Panc1 (cell line): ENCODE measurements at regions not wholly inside any gene's neighbourhood (a gene's known extent, or its start where the extent isn't known, plus 50 kb on each side); places are given as distances from the start of the nearest gene placed in this dataset.

Experiments
- ATAC-seq: fragments of 200-7000 bp; cut with Tn5 transposase; 2 replicates; pipeline ENCODE4 v1.9.1; 2020; ENCODE audit warnings: mild to moderate bottlenecking, moderate library complexity
- BruUV-seq: library from RNA; stranded (reverse); fragments of 400-500 nt; replicated peaks from 2 replicates; lab custom pipeline; 2021; lab: Mats Ljungman, UMichigan
- CTCF ChIA-PET: fragments of 300-600 bp; sonication (Branson Sonifier 250); formaldehyde crosslinking; loops from one replicate; lab custom pipeline; 2022; ENCODE audit warnings: antibody characterized with exemption; lab: Charles Lee
- POLR2A ChIA-PET: fragments of 300-600 bp; sonication (Branson Sonifier 250); formaldehyde crosslinking; loops from one replicate; lab custom pipeline; 2022; ENCODE audit warnings: antibody characterized with exemption; lab: Charles Lee
- DNase-seq: peaks from one replicate; pipeline ENCODE4 v3.0.0-alpha.2; 2010; ENCODE audit warnings: low read depth, low spot score
- H3K27ac ChIP-seq: 2 replicates; pipeline ENCODE4 v1.5.1; 2011; ENCODE audit warnings: mild to moderate bottlenecking, low read length, inconsistent platforms
- H3K27me3 ChIP-seq: fragments of 200-500 bp; sonication (Bioruptor generic); 2 replicates; pipeline ENCODE4 v1.6.0; 2014; ENCODE audit warnings: low read length, inconsistent platforms; ENCODE audit not compliant: control insufficient read depth, insufficient read depth
- H3K36me3 ChIP-seq: fragments of 200-500 bp; sonication (Bioruptor generic); 2 replicates; pipeline ENCODE4 v1.5.1; 2014; ENCODE audit warnings: inconsistent platforms, mild to moderate bottlenecking, low read length, moderate library complexity; ENCODE audit not compliant: control insufficient read depth, insufficient read depth
- H3K4me1 ChIP-seq: 2 replicates; pipeline ENCODE4 v1.5.1; 2011; ENCODE audit warnings: inconsistent platforms, mild to moderate bottlenecking, low read length, moderate library complexity; ENCODE audit not compliant: control insufficient read depth, insufficient read depth
- H3K4me3 ChIP-seq, 2 experiments: 2 replicates each; pipeline ENCODE4 v1.5.1; 2011 to 2012; ENCODE audit warnings: low read depth in 2 of 2, low read length in 2 of 2, mild to moderate bottlenecking in 2 of 2, inconsistent platforms in 1 of 2, moderate library complexity in 1 of 2
- H3K9me3 ChIP-seq: fragments of 200-500 bp; sonication (Bioruptor generic); 2 replicates; pipeline ENCODE4 v1.5.1; 2014; ENCODE audit warnings: low read depth, mild to moderate bottlenecking, inconsistent platforms, low read length, moderate library complexity; ENCODE audit not compliant: control insufficient read depth, insufficient read depth
- POLR2AphosphoS5 ChIP-seq: IDR thresholded peaks from 2 replicates; pipeline ENCODE4 v1.6.1; 2012; ENCODE audit warnings: mild to moderate bottlenecking, low read depth, low read length, moderate library complexity
- REST ChIP-seq, 2 experiments: IDR thresholded peaks; 2 replicates each; pipeline ENCODE4 v1.6.1; 2011 to 2012; ENCODE audit warnings: low read depth in 2 of 2, control low read depth in 1 of 2, low read length in 1 of 2, mild to moderate bottlenecking in 1 of 2, moderate library complexity in 1 of 2; ENCODE audit not compliant: insufficient read depth in 1 of 2
- SIN3A ChIP-seq: IDR thresholded peaks from 2 replicates; pipeline ENCODE4 v1.6.1; 2012; ENCODE audit warnings: low read depth, mild to moderate bottlenecking, low read length, moderate library complexity, borderline replicate concordance; ENCODE audit not compliant: insufficient read depth
- TCF7L2 ChIP-seq: IDR thresholded peaks from 2 replicates; pipeline ENCODE4 v1.6.1; 2011; ENCODE audit warnings: mild to moderate bottlenecking, low read depth, low read length, inconsistent platforms
- in situ Hi-C: cut with HindIII; loops from 2 replicates; pipeline ENCODE4 v1.10.0; 2016; ENCODE audit warnings: low sequenced_read_pairs, low pct_unique_long_range_greater_than_20kb
- intact Hi-C: fragments of 100-400 bp; cut with micrococcal nuclease; formaldehyde crosslinking; loops from one replicate; pipeline ENCODE4 v1.10.0; 2022; ENCODE audit not compliant: unreplicated experiment
- TF ChIP-seq, protein P1 (sequence below): fragments of 450-650 bp; IDR thresholded peaks from 2 replicates; pipeline ENCODE4 v1.5.1; 2017; ENCODE audit warnings: mild to moderate bottlenecking

DNA sequence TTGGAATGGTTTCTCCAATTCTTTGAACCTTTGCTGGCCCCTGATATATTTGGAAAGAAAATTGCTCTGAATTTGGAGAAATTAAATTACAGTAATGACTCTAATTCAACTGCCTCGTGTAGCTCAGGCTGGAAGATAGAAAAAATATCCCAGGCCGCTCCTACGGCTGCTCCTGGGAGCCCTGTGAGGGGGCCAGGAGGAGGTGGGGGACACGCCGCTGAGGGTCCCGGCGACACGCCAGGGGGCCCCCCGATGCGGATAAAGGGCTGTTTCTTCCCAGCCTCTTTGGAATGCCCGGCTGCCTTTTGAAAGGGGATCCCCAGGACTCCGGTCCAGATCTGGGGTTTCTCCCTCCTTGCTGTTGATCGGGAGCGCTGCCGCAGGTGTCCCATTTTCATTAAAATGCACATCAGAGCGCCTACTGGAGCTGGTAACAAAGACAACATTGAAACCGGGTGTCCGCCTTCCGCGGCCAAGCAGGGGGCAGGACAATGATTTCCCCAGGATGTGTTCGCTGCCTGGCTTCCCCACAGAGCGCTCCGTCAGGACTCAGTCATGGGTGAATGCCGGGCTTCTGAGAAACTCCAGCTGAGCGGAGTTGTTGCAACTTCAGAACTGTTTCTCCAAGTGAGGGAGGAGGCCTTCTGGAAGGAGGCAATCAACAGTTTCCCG lies 200.1 kb upstream of the KBTBD8 start:
- Histone ChIP-seq H3K4me3 (no peak overlapping the region), H3K27me3 (no peaks in the 10 kb centered on the region), H3K36me3 (no peaks in the 10 kb centered on the region), H3K27ac (no peak overlapping the region), H3K4me1 (no peaks in the 10 kb centered on the region), H3K9me3 (no peaks in the 10 kb centered on the region)
- POLR2A ChIA-PET, result no interaction called here
- DNase-seq (no peak), ATAC-seq (no peak)
- in situ Hi-C loops, result no loop called here
- TF ChIP-seq, protein P1, sequence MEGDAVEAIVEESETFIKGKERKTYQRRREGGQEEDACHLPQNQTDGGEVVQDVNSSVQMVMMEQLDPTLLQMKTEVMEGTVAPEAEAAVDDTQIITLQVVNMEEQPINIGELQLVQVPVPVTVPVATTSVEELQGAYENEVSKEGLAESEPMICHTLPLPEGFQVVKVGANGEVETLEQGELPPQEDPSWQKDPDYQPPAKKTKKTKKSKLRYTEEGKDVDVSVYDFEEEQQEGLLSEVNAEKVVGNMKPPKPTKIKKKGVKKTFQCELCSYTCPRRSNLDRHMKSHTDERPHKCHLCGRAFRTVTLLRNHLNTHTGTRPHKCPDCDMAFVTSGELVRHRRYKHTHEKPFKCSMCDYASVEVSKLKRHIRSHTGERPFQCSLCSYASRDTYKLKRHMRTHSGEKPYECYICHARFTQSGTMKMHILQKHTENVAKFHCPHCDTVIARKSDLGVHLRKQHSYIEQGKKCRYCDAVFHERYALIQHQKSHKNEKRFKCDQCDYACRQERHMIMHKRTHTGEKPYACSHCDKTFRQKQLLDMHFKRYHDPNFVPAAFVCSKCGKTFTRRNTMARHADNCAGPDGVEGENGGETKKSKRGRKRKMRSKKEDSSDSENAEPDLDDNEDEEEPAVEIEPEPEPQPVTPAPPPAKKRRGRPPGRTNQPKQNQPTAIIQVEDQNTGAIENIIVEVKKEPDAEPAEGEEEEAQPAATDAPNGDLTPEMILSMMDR, result no peak
- TF ChIP-seq TCF7L2, result no peak
- TF ChIP-seq POLR2AphosphoS5, result no peak
- no peak for TF ChIP-seq REST (IDR thresholded peaks at IDR 0.05; ENCODE audit: insufficient read depth in 1 of 2, low read depth in 2 of 2, low read length in 1 of 2)
- no peak for TF ChIP-seq SIN3A
- no TSS peak for BruUV-seq
- CTCF ChIA-PET, result no interaction called here
- intact Hi-C loops, result no loop called here

GRCh38 chr3:66800941-66801545 lies 197.1 kb upstream of the KBTBD8 start:
- ATAC-seq, result no peak

More at GRCh38 chr3:66800941-66801545, 197.1 kb upstream of the KBTBD8 start:
- intact Hi-C loops (no loop called here), in situ Hi-C loops (no loop called here)
- no TSS peak for BruUV-seq
- Histone ChIP-seq H3K27me3 (no peaks in the 10 kb centered on the region), H3K27ac (no peak overlapping the region), H3K9me3 (no peaks in the 10 kb centered on the region), H3K4me3 (no peak overlapping the region), H3K4me1 (no peaks in the 10 kb centered on the region), H3K36me3 (no peaks in the 10 kb centered on the region)
- no peak for TF ChIP-seq REST (IDR thresholded peaks at IDR 0.05; ENCODE audit: insufficient read depth in 1 of 2, low read depth in 2 of 2, low read length in 1 of 2)
- no peak for TF ChIP-seq TCF7L2
- TF ChIP-seq SIN3A, result no peak
- no peak for TF ChIP-seq POLR2AphosphoS5
- TF ChIP-seq, protein P1, result no peak
- ChIA-PET CTCF (no interaction called here), POLR2A (no interaction called here)
- no peak for DNase-seq
